Jurkat, Clone E6-1 (cell line): ENCODE measurements at regions not wholly inside any gene's neighbourhood (a gene's known extent, or its start where the extent isn't known, plus 50 kb on each side); places are given as distances from the start of the nearest gene placed in this dataset.

Source experiments
- DNase-seq: peaks from one replicate; pipeline ENCODE4 v3.0.0-alpha.2; 2011; ENCODE audit warnings: low read depth, low spot score
- H3K4me3 ChIP-seq: 2 replicates; pipeline ENCODE4 v1.5.1; 2011; ENCODE audit warnings: mild to moderate bottlenecking, low read length, control low read depth, moderate library complexity

- no peak overlapping the region for H3K4me3 ChIP-seq
- DNase-seq, result no peak
These were observed 175.3 kb upstream of the MID1 start for GRCh38 chrX:10795721-10796120.

DNA sequence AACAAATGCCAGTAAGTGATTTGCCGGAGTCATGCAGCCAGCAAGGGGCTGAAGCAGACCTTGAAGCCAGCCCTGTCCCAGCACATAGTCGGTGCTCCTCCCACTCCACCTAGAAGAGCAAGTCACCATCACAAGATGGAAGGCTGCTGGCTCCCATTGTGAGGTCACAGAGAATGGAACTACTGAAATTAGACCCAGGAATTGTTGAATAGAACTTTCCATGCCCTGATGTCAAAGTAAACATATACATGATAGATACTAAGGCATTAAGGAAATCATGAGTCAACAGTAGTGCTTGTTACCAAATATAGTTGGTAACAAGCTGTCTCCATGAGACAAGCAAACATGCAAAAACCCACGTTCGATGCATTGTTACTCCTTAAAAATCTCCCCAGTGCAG lies 177.1 kb upstream of the MID1 start:
- no peak for DNase-seq
- no peak overlapping the region for H3K4me3 ChIP-seq

GRCh38 chrX:10798041-10798440 lies 177.7 kb upstream of the MID1 start:
- no peak overlapping the region for H3K4me3 ChIP-seq
- no peak for DNase-seq

- DNase-seq, result no peak
- no peak overlapping the region for H3K4me3 ChIP-seq
These were observed 180.4 kb upstream of the MID1 start for GRCh38 chrX:10800796-10801195.

- H3K4me3 ChIP-seq, result no peak overlapping the region
These were observed 190.7 kb upstream of the MID1 start for GRCh38 chrX:10811111-10811510.

DNA sequence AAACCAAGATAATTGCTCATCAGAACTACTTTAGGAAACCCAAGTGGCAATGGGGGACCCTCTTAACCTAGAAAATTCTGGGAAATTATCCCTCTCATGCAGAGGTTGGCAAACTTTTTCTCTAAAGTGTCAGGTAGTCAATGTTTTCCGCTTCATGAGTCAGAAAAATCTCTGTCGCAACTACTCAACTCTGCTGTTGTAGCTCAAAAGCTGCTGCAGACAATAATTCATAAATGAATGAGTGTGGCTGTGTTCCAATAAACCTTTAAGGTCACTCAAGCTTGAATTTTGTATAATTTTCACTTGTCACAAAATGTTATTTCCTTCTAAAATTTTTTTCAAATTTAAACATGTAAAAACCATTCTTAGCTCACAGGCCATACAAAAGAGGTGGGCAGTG lies 193.4 kb upstream of the MID1 start:
- no peak for DNase-seq
- H3K4me3 ChIP-seq, result no peak overlapping the region

More at GRCh38 chrX:10811111-10811510, 190.7 kb upstream of the MID1 start:
- DNase-seq, result no peak

- H3K4me3 ChIP-seq, result no peak overlapping the region
- no peak for DNase-seq
These were observed 198.3 kb upstream of the MID1 start for GRCh38 chrX:10818651-10819050.

GRCh38 chrX:10819973-10820372 lies 199.6 kb upstream of the MID1 start:
- no peak for DNase-seq
- no peak overlapping the region for H3K4me3 ChIP-seq

DNA sequence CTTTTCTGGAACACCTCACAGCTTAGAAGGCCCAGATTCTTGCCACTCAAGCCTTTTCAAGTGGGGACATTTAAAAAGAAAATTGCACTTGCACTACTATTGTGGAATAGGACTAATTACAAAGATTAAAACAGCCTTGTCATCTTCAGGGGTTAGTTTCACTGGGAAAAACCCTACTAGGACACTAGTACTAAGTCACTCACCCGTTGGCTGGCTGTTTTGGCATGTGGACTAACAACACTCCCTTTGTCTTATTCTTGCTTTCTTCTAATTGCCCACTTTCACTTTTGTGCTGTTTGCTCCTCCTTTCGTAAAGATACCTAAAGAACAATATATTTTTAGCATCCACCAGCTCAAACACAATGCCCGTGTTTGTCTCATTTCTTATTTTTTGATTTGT lies 200.9 kb upstream of the MID1 start:
- no peak for DNase-seq
- H3K4me3 ChIP-seq, result no peak overlapping the region

- no peak overlapping the region for H3K4me3 ChIP-seq
- no peak for DNase-seq
These were observed 207.7 kb upstream of the MID1 start for GRCh38 chrX:10828036-10828435.

GRCh38 chrX:10828640-10829039 lies 208.3 kb upstream of the MID1 start:
- no peak for DNase-seq
- no peak overlapping the region for H3K4me3 ChIP-seq

DNA sequence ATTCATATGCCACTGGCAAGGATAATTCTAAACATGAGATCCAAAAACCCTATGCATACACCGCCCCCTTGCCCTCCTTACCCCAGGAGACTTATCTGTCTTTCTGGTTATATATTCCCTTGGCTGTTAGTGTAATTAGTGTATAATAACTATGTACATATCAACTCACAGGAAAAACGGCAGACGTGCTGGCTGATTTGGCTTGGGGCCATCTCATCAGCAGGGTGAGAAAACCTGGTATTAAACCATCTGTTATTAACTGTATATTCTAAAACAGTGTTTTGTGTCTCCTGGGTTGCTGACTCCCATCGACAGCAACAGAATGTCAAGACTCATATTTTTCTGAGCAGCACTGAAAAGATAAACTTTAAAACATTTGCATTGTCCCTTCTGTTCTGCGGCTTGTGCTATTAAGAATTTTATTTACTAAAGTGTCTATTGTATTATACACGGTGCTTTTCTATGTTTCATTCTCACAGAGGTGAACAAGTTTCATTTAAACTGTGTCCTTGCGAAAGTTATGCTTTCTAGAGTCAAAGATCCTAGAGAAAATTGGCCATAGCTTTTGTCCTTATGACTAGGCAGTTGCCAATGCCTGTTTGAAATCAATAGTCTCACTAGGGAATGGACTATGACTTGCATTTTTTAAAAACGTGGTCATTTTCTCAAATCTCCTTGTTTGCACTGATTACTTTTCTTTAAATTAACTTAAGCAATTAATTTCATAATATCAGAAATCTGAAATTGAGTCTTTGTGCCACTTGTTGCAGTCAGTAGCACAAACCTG lies 211.5 kb upstream of the MID1 start:
- H3K4me3 ChIP-seq, result no peak overlapping the region
- DNase-seq, result no peak

GRCh38 chrX:10833299-10834169 lies 213.1 kb upstream of the MID1 start:
- no peak overlapping the region for H3K4me3 ChIP-seq
- no peak for DNase-seq

- DNase-seq, result no peak
- no peak overlapping the region for H3K4me3 ChIP-seq
These were observed 221.2 kb upstream of the MID1 start for GRCh38 chrX:10841579-10841978.

DNA sequence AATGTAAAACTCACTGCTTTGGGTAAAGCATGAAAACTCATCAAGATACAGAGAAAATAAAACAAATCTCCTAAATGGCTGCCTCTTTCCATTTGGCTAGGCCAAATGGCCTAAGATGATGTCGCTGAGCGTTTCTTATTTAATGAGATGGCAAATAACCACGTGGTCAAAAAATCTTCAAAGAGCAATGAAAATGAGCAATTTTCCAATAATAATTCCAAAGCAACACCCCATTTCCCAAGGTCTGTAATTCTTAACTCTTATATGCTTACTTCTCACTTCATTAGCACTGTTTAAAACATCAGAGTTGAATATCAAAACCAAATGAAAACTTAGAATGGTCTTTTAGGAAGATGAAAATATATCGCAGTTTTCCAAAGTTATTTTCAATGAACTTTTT lies 222.3 kb upstream of the MID1 start:
- DNase-seq, result no peak

DNA sequence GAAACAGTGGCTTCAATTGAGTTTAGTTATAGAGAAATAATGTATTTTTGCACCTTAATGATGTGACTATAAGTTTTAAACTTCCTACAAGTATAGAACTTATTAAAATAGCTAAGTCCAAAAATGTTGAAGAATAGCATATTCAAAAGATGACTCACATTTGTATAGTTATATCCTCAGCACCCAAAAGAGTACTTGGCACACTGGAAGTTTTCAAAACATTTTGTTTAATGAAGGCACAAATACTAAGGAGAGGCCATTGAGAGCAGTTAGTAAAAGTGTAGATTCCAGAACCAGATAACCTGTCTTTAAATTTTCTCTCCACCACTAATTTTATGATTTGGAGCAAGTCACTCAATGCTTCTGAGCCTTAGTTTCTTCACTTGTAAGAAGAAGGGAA lies 226.9 kb upstream of the MID1 start:
- H3K4me3 ChIP-seq, result no peak overlapping the region
- DNase-seq, result no peak

More for the DNA sequence above, 222.3 kb upstream of the MID1 start:
- no peak overlapping the region for H3K4me3 ChIP-seq

DNA sequence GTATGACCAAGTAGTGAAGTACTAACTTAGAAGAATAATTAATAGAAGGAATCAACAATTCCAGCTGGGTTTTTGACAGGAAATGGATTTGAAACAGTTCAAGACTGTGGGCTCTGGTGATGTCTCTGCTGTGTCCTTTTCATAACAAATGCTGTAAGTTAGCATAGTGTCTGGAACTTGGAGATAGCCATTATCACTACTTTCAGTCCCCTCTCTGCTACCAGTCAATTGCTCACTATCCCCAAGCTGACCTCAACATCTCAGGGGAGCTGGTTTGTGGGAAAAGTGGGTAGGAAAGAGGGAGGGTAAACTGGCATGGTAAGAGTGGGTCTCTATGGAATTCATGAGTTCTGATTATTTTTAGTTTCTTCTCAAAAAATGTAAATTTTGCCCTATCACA lies 231.4 kb upstream of the MID1 start:
- DNase-seq, result no peak
- no peak overlapping the region for H3K4me3 ChIP-seq

DNA sequence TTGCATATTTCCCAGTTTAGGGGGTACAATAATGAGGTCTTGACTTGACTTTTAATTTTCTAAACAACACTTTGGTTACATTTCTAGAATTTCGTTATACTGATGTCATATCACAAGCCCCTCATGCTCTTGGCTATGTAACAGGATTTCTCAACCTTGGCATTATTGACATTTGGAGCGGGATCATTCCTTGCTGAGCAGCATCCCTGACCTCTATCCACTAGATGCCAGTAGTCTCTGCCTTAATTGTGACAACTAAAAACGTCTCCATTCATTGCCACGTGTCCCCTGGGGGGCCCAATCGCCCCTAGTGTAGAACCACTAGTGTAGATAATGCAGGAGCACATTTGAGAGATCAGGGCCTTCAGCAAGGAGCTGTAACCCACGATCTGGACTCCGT lies 234.2 kb upstream of the MID1 start:
- no peak overlapping the region for H3K4me3 ChIP-seq
- no peak for DNase-seq

- no peak for DNase-seq
- no peak overlapping the region for H3K4me3 ChIP-seq
These were observed 235.5 kb upstream of the MID1 start for GRCh38 chrX:10855845-10856244.

GRCh38 chrX:10856797-10857196 lies 236.4 kb upstream of the MID1 start:
- DNase-seq, result no peak
- no peak overlapping the region for H3K4me3 ChIP-seq
